NOMO-1 treated with DMSO at 0.1 percent for 48 hours (cell line): ENCODE measurements at regions not wholly inside any gene's neighbourhood (a gene's known extent, or its start where the extent isn't known, plus 50 kb on each side); places are given as distances from the start of the nearest gene placed in this dataset.

ENCODE experiments used
- DNase-seq: peaks from one replicate; lab custom pipeline; 2025; ENCODE audit not compliant: unreplicated experiment; lab: John Stamatoyannopoulos, UW

DNA sequence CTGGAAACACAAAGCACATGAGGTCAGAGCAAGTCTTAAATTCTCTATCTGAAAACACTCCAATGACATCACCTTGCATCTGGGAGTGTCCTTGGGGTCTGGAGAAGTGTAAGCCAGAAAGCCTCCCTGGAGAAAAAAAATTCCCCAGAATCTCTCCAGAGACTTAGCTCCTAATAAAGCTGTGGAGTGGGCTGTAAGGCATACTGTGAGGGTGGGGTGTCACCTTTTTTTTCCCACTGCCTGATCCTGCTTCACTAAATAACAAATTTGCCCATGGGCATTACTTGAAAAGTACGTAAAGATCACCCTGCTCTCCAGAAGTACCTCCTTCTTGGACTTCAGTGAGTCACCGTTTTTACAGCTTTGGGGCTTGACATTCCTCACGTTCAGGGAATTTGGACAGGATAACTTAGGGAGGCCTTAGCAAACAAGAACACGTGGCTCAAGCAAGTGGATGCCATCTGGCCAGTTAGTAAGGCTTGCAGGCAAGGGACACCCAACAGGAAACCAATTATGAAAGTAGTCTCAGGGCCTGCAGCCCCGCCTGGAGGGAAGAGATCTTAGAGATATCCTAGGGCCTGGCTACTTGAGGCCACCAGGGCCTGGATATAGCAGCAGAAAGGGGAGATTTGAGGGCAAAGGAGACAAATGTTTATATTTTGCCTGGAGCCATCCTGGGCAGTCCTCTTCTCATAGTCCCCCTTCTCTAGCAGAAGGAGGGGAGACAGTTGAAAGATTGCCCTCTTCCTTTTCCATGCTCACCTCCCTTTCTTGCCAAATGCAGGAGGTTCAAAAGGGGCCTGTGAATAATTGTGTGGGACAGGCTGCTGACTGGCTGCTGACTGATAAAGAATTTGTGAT lies 60.1 kb upstream of the PLAC1 start:
- DNase-seq: no peak

DNA sequence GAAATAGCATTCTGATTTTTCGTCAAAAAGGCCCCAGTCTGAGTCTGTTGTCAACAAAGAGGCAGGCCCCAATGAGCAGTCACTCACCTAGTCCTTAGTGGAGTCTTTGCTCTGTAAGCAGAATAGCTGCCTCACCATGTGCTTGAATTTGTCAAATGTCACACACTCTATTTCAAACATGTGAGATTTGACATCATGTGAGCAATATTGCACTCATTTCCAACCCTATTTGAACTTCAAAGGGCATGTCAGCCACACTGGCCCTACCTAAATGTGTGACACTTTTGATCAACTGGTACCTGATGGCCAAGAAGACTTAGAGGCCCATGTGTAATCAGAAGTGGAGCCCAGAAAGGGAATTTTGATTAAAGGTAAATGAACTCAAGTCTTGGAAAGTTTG lies 59.4 kb upstream of the PLAC1 start:
- DNase-seq: no peak

DNA sequence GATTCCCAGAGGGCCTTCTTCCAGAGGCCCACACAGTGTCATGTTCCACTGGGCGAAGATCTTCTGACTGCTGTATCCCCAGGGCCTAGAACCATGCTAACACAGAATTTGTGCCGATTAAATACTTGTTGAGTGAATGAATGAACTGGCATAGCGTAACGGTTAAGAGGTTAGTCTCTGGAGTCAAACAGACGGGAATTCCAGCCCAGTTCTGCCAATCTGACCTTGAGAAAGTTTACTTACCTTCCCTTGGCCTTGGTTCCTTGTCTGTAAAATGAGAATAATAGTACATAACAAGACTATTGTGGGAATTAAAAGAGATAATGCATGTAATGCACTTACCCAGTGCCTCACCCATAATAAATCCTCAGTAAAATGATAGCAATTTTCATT lies 58.3 kb upstream of the PLAC1 start:
- DNase-seq: no peak

DNA sequence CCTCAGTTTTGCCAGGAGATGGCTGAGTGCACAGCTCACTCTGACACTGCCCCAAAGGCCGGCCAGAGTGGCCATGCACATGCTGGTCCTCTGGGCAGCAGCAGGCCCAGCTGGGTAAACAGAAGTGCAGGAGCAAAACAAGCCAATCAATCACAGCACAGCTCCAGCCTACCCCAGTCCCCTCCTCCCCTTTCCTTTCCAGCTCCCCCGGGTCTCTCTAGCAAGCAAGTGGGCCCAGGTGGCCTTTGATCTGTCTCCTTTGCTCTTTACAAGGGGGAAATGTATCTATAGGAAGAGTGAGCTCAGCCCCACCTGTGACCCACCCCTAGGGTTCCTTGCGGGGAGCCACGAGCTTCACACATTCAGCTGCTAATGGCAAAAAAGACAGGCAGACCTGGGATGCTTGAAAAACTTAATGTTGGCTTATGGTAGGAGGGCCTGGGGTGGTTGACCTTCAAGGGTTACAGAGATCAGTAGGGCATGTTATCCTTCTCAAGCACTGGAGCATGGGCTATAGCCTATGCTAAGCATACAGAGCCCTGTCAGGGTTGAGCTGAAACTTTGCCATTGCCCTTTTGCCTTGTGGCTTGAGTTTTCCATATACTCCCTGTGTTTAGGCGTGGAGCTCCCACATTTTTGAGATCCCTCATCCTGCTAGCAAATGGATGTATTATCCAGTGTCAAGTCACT lies 57.8 kb upstream of the PLAC1 start:
- no peak for DNase-seq

DNA sequence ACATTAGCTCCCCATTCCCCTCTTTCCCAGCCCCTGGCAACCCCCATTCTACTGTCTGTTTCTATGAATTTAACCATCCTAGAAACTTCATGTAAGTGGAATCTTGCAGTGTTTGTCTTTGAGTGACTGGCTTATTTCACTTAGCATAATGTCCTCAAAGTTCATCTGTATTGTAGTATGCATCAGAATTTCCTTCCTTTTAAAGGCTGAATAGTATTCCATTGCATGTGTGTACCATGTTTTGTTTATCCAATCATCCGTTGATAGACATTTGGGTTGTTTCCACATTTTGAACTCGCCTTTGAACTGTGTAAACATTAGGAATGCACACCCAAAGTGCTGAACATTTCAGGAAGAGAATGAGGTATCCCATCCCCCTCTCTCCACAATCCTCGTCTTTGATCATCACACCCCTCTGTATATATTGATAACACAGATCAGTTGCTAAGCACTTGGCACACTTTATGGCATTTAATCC lies 56.4 kb upstream of the PLAC1 start:
- DNase-seq: no peak

DNA sequence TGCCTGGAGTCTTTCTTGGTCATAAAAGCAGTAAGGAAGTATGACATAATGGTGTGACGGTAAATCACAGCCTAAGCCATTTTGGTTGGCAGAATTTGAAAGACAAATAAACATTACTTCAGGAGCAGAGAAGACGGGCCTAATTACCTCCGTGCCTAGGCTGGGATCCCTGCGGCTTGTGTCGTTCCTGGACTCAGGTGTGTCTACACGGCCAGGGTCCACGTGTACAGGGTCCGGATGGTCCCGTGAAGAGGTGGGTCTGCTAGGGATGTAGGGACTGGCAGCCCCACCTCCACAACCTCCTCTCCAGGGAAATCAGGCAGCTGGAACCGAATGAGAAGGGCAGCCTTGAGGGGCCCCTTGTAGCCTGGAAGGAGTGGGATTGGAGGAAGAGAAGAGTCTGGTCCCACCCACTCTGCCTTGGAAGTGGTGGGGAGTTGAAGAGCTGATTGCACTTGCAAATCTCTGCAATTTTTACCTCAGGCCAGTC lies 55.4 kb upstream of the PLAC1 start:
- DNase-seq: no peak

DNA sequence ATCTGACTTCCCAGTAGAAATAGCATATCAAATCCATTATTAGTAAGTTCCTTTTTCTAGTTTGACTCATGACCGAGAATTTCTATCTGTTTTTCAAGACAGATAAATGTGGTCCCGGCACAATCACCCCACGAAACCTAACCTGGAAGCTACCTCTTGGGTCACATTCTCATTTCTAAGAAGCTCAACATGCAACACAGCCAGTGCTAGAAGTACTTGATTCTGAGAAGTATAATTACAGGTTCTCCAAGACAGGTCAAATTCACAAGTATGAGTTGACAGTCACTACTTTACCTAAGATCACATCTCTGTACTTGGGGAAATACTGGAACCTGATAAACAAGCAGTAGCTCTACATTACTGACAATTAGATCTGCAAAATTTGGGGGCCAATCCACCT lies 54.0 kb upstream of the PLAC1 start:
- no peak for DNase-seq

DNA sequence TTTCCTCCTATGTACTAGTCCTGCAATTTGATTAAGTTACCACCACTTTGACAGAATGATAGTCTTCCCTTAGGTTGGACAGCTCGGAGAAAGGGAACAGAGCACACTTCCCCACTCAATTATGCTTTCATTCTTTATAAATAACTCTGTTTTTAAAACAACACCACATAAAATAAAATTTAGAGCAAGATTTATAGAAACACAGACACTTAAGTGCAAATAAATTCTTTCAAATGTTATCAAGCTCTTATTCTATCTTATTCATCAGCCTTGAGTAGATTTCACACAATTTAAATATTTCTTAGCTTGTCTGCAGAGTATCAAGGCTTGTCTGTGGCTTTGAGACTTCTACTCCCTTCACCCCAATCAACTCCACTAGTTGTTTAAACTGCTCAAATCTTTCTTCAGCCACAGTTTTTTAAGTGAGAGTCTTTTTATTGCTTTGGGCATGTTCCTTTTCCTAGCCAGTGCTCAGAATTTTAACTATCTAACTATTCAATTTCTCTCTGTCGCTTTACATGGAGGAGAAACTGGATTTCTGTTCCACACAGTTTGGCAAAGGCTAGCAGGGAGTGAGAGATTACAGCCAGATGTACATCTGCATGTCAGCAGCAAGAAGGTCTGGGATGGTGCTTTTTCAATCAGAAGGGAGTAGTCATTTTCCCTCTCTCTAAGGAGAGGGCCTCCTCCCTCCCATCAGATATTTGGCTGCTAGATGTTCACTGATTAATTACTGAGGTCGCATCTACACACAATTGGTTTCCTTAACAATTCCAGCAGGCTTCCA lies 53.1 kb upstream of the PLAC1 start:
- no peak for DNase-seq
